HepG2 (cell line): ENCODE measurements at regions not wholly inside any gene's neighbourhood (a gene's known extent, or its start where the extent isn't known, plus 50 kb on each side); places are given as distances from the start of the nearest gene placed in this dataset.

ENCODE experiments used
- MXI1 ChIP-seq: IDR thresholded peaks from 3 replicates; pipeline ENCODE4 v1.6.1; 2012; ENCODE audit warnings: low read depth, low read length, inconsistent platforms, borderline replicate concordance
- ZBTB7A ChIP-seq: sonication (generic); formaldehyde crosslinking; IDR thresholded peaks from 2 replicates; pipeline ENCODE4 v1.8.0; 2022; ENCODE audit warnings: mild to moderate bottlenecking, missing genetic modification reagents
- TF ChIP-seq, protein P1 (sequence below): sonication (generic); formaldehyde crosslinking; IDR thresholded peaks from 2 replicates; pipeline ENCODE4 v1.4.0; 2020; ENCODE audit warnings: mild to moderate bottlenecking, missing genetic modification reagents

DNA sequence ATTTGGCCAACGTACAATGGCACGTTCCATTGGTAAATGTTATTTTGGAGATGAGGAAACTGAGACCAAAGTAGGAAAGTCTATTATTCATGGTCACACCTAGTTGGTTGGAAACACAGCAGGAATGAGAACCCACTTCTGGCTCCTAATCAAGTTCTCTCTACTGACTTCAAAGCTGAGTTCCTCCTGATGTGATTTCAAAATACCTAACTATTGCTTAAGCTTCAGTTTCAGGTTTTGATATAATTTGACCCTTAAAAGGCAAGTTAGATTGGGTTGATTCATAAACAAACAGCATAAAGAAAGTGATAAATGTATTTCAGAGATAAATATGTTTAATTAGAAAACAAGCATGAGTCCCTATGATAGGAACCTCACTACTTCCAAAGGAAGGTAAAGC lies 312.5 kb downstream of the PARP8 start:
- TF ChIP-seq, protein P1, sequence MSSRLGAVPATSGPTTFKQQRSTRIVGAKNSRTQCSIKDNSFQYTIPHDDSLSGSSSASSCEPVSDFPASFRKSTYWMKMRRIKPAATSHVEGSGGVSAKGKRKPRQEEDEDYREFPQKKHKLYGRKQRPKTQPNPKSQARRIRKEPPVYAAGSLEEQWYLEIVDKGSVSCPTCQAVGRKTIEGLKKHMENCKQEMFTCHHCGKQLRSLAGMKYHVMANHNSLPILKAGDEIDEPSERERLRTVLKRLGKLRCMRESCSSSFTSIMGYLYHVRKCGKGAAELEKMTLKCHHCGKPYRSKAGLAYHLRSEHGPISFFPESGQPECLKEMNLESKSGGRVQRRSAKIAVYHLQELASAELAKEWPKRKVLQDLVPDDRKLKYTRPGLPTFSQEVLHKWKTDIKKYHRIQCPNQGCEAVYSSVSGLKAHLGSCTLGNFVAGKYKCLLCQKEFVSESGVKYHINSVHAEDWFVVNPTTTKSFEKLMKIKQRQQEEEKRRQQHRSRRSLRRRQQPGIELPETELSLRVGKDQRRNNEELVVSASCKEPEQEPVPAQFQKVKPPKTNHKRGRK (CRISPR knock-in tag), result no peak
- TF ChIP-seq MXI1 (no peak), ZBTB7A (no peak)
